IMR-90 (cell line): ENCODE measurements at regions not wholly inside any gene's neighbourhood (a gene's known extent, or its start where the extent isn't known, plus 50 kb on each side); places are given as distances from the start of the nearest gene placed in this dataset.
A peak's percentile ranks its signal among the peaks of the same experiment; 100 is the strongest.

Experiments used
- ATAC-seq: fragments of 200-7000 bp; cut with Tn5 transposase; 2 replicates; pipeline ENCODE4 v1.9.1; 2020; ENCODE audit warnings: low read depth, mild to moderate bottlenecking, moderate library complexity
- BruUV-seq: library from RNA; stranded (reverse); fragments of 400-500 nt; replicated peaks from 2 replicates; lab custom pipeline; 2021; lab: Mats Ljungman, UMichigan
- CTCF ChIA-PET: fragments of 300-600 bp; formaldehyde crosslinking; extraction: SDS; loops from one replicate; lab custom pipeline; 2021; ENCODE audit warnings: antibody characterized with exemption; lab: Yijun Ruan, JAX
- POLR2A ChIA-PET: fragments of 300-600 bp; sonication (Branson Sonifier 250); formaldehyde crosslinking; loops from one replicate; lab custom pipeline; 2022; ENCODE audit warnings: antibody characterized with exemption; ENCODE audit not compliant: unreplicated experiment; lab: Charles Lee
- DNase-seq: peaks from one replicate; pipeline ENCODE4 v3.0.0; 2013
- H2AFZ ChIP-seq: replicated peaks from 2 replicates; pipeline ENCODE3; 2013; ENCODE audit warnings: low read length, mild to moderate bottlenecking; ENCODE audit not compliant: poor library complexity
- H2AK5ac ChIP-seq: 2 replicates; pipeline ENCODE4 v1.6.1; 2013; ENCODE audit warnings: low read depth, low read length, inconsistent platforms
- H2AK9ac ChIP-seq: replicated peaks from 2 replicates; pipeline ENCODE3; 2013; ENCODE audit warnings: mild to moderate bottlenecking, low read depth, low read length, moderate library complexity; ENCODE audit not compliant: poor library complexity
- H2BK120ac ChIP-seq: 2 replicates; pipeline ENCODE4 v1.6.1; 2013; ENCODE audit warnings: low read depth, low read length, inconsistent platforms
- H2BK15ac ChIP-seq: 3 replicates; pipeline ENCODE4 v1.6.1; 2013; ENCODE audit warnings: low read depth, low read length, inconsistent platforms
- H2BK20ac ChIP-seq: 2 replicates; pipeline ENCODE4 v1.6.1; 2013; ENCODE audit warnings: low read depth, mild to moderate bottlenecking, inconsistent platforms, low read length, moderate library complexity
- H2BK5ac ChIP-seq: 2 replicates; pipeline ENCODE4 v1.6.1; 2013; ENCODE audit warnings: mild to moderate bottlenecking, low read depth, low read length, inconsistent platforms; ENCODE audit not compliant: poor library complexity, severe bottlenecking
- H3K14ac ChIP-seq: replicated peaks from 2 replicates; pipeline ENCODE4 v1.6.1; 2013; ENCODE audit warnings: low read depth, low read length, inconsistent platforms
- H3K18ac ChIP-seq: 2 replicates; pipeline ENCODE4 v1.6.1; 2013; ENCODE audit warnings: low read depth, low read length, control low read depth
- H3K23ac ChIP-seq: 2 replicates; pipeline ENCODE4 v1.6.1; 2013; ENCODE audit warnings: low read depth, low read length, inconsistent platforms
- H3K27ac ChIP-seq: 2 replicates; pipeline ENCODE4 v1.5.1; 2013; ENCODE audit warnings: mild to moderate bottlenecking, control low read depth, low read length; ENCODE audit not compliant: insufficient read depth
- H3K27me3 ChIP-seq: 2 replicates; pipeline ENCODE4 v1.6.1; 2013; ENCODE audit warnings: low read length; ENCODE audit not compliant: control insufficient read depth, insufficient read depth
- H3K36me3 ChIP-seq: 2 replicates; pipeline ENCODE4 v1.6.1; 2013; ENCODE audit warnings: low read length, mixed read lengths; ENCODE audit not compliant: control insufficient read depth, insufficient read depth
- H3K4ac ChIP-seq: 2 replicates; pipeline ENCODE4 v1.6.1; 2013; ENCODE audit warnings: low read depth, low read length, inconsistent platforms
- H3K4me1 ChIP-seq: 2 replicates; pipeline ENCODE4 v1.6.1; 2013; ENCODE audit warnings: low read length, mixed read lengths; ENCODE audit not compliant: control insufficient read depth, insufficient read depth
- H3K4me2 ChIP-seq: 2 replicates; pipeline ENCODE4 v1.6.1; 2013; ENCODE audit warnings: low read depth, mild to moderate bottlenecking, control low read depth, low read length, moderate library complexity
- H3K4me3 ChIP-seq: 2 replicates; pipeline ENCODE4 v1.5.1; 2013; ENCODE audit warnings: low read depth, mild to moderate bottlenecking, control low read depth, low read length, moderate library complexity; ENCODE audit not compliant: insufficient read depth
- H3K56ac ChIP-seq: 2 replicates; pipeline ENCODE4 v1.6.1; 2013; ENCODE audit warnings: low read length, inconsistent platforms; ENCODE audit not compliant: insufficient read depth; ENCODE audit errors: extremely low read depth
- H3K79me1 ChIP-seq, 2 experiments: 2 replicates each; pipeline ENCODE4 v1.6.1; 2013; ENCODE audit warnings: low read length in 2 of 2, inconsistent platforms in 1 of 2, low read depth in 1 of 2
- H3K9ac ChIP-seq: 2 replicates; pipeline ENCODE4 v1.6.1; 2013; ENCODE audit warnings: low read depth, low read length, control low read depth
- H3K9me1 ChIP-seq: 2 replicates; pipeline ENCODE4 v1.6.1; 2013; ENCODE audit warnings: low read length, inconsistent platforms; ENCODE audit not compliant: insufficient read depth
- H3K9me3 ChIP-seq: 2 replicates; pipeline ENCODE4 v1.6.1; 2013; ENCODE audit warnings: low read length; ENCODE audit not compliant: control insufficient read depth, insufficient read depth
- H4K20me1 ChIP-seq: 2 replicates; pipeline ENCODE4 v1.6.1; 2013; ENCODE audit warnings: low read length, inconsistent platforms; ENCODE audit not compliant: insufficient read depth
- H4K5ac ChIP-seq: 2 replicates; pipeline ENCODE4 v1.6.1; 2013; ENCODE audit warnings: mild to moderate bottlenecking, low read depth, low read length, control low read depth
- H4K8ac ChIP-seq, 2 experiments: 2 replicates each; pipeline ENCODE4 v1.6.1; 2013; ENCODE audit warnings: low read depth in 2 of 2, low read length in 2 of 2, control low read depth in 1 of 2, inconsistent platforms in 1 of 2
- H4K91ac ChIP-seq: 2 replicates; pipeline ENCODE4 v1.6.1; 2013; ENCODE audit warnings: low read depth, low read length, inconsistent platforms; ENCODE audit not compliant: insufficient read depth
- ELK1 ChIP-seq: fragments of 150-350 bp; IDR thresholded peaks from 2 replicates; pipeline ENCODE4 v1.6.1; 2016; ENCODE audit warnings: low read depth, mild to moderate bottlenecking, low read length, moderate library complexity, borderline replicate concordance
- WGBS, 2 experiments: methylation state at CpG; one replicate each; pipeline versions ENCODE4 v1.1.5 to v1.1.7; 2013; ENCODE audit warnings: missing lambda C conversion rate in 2 of 2; ENCODE audit not compliant: insufficient read length in 1 of 2; ENCODE audit errors: extremely low coverage in 2 of 2; 5-methylcytosine and 5-hydroxymethylcytosine counted together
- dilution Hi-C: fragments of 300-500 bp; cut with HindIII; formaldehyde crosslinking; loops from one replicate; pipeline ENCODE4 v1.14.3; 2018; ENCODE audit warnings: low sequenced_read_pairs; ENCODE audit not compliant: unreplicated experiment
- in situ Hi-C: fragments of 300-500 bp; cut with MboI; formaldehyde crosslinking; loops from 3 replicates; pipeline ENCODE4 v1.14.3; 2019; ENCODE audit warnings: low sequenced_read_pairs, inconsistent platforms, mixed read lengths
- intact Hi-C: fragments of 100-400 bp; cut with micrococcal nuclease; formaldehyde crosslinking; loops from 2 replicates; pipeline ENCODE4 v1.10.0; 2022

- no peak for ATAC-seq
- Histone ChIP-seq H3K4me1 (no peaks in the 10 kb centered on the region), H3K79me1 (no peaks in the 10 kb centered on the region), H2BK5ac (no peak overlapping the region), H3K27ac (no peak overlapping the region), H3K9me3 (no peaks in the 10 kb centered on the region), H2BK120ac (no peak overlapping the region), H3K9me1 (no peaks in the 10 kb centered on the region; the same call in 1 of the 2 replicates), H3K27me3 (no peaks in the 10 kb centered on the region), H3K9ac (no peak overlapping the region), H4K8ac (no peak overlapping the region), H2BK20ac (no peak overlapping the region), H3K56ac (no peak overlapping the region), H2AK9ac (no peak overlapping the region), H3K18ac (no peak overlapping the region), H4K20me1 (no peaks in the 10 kb centered on the region), H4K5ac (no peak overlapping the region), H3K4me3 (no peak overlapping the region), H2AK5ac (no peak overlapping the region), H3K36me3 (no peaks in the 10 kb centered on the region), H2AFZ (no peak overlapping the region), H3K4me2 (no peak overlapping the region), H3K14ac (no peak overlapping the region), H3K23ac (no peak overlapping the region), H2BK15ac (no peak overlapping the region), H4K91ac (no peak overlapping the region), H3K4ac (no peak overlapping the region)
- peak; percentile 14 for DNase-seq
- no TSS peak for BruUV-seq
- POLR2A ChIA-PET = interaction anchor here (0.5 kb wide), 1 partner anchor 13 kb away, joined by 3 read pairs; no protein-coding TSS in a partner anchor
- dilution Hi-C loops = no loop called here
- intact Hi-C loops = no loop called here
- 52% methylated on average over 3 of the region's 6 CpGs; no CpG with 5 or more reads in 1 of the 2 experiments for WGBS, 2 experiments
- no peak for TF ChIP-seq ELK1
- in situ Hi-C loops = no loop called here
- CTCF ChIA-PET = no interaction called here
Observed at GRCh38 chr4:14180983-14181601, 553.6 kb upstream of the BOD1L1 start.
